Vagina (tissue), 2 donors: ENCODE measurements at regions not wholly inside any gene's neighbourhood (a gene's known extent, or its start where the extent isn't known, plus 50 kb on each side); places are given as distances from the start of the nearest gene placed in this dataset.

Source experiments
- POLR2AphosphoS5 ChIP-seq, 2 donors: sonication (generic); formaldehyde crosslinking; IDR thresholded peaks; one replicate each; pipeline ENCODE4 v1.9.0; 2017; ENCODE audit warnings: antibody characterized with exemption in 2 of 2, mild to moderate bottlenecking in 2 of 2, low read depth in 1 of 2; ENCODE audit not compliant: insufficient read depth in 1 of 2
- TF ChIP-seq, protein P1 (sequence below), 3 experiments: fragments of 450-650 bp in 2 of 3; fragments of 200-600 bp in 1 of 3; sonication (generic) in 1 of 3; IDR thresholded peaks; one replicate each; pipeline ENCODE4 v1.5.1; 2017 to 2019; ENCODE audit warnings: antibody characterized with exemption in 3 of 3, mild to moderate bottlenecking in 2 of 3, moderate library complexity in 2 of 3

DNA sequence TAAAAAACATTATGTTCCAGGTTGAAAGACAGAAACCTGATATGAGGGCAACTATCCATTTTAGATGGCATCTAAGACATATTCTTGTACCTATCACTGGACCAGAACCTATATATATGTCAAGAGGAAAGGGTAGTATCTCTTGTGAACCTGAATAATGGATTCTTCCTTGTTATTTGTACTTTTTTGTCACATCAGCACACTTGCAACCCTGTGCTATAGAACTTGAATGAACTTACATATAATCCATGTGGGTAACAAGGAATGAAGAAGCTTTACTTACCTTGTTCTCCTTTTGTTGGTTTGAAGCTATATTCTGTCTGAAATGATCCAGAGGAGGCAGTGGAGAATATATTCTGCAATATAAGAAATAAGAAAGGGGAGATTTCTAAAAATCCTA is 483.7 kb upstream of the ATXN8OS start:
- no peak for TF ChIP-seq POLR2AphosphoS5 (IDR thresholded peaks at IDR 0.05; ENCODE audit: insufficient read depth in 1 of 2, low read depth in 1 of 2)
- TF ChIP-seq, protein P1, sequence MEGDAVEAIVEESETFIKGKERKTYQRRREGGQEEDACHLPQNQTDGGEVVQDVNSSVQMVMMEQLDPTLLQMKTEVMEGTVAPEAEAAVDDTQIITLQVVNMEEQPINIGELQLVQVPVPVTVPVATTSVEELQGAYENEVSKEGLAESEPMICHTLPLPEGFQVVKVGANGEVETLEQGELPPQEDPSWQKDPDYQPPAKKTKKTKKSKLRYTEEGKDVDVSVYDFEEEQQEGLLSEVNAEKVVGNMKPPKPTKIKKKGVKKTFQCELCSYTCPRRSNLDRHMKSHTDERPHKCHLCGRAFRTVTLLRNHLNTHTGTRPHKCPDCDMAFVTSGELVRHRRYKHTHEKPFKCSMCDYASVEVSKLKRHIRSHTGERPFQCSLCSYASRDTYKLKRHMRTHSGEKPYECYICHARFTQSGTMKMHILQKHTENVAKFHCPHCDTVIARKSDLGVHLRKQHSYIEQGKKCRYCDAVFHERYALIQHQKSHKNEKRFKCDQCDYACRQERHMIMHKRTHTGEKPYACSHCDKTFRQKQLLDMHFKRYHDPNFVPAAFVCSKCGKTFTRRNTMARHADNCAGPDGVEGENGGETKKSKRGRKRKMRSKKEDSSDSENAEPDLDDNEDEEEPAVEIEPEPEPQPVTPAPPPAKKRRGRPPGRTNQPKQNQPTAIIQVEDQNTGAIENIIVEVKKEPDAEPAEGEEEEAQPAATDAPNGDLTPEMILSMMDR (IDR thresholded peaks at IDR 0.05): no peak
